Left ventricle myocardium inferior (tissue), 1 donor: ENCODE measurements at regions not wholly inside any gene's neighbourhood (a gene's known extent, or its start where the extent isn't known, plus 50 kb on each side); places are given as distances from the start of the nearest gene placed in this dataset.

Experiments used
- DNase-seq: peaks from one replicate; pipeline ENCODE4 v3.0.0-alpha.2; 2020
- H3K27ac ChIP-seq: fragments of 200-600 bp; replicated peaks from 2 replicates; pipeline ENCODE4 v1.8.0; 2021
- H3K27me3 ChIP-seq: fragments of 200-600 bp; 2 replicates; pipeline ENCODE4 v1.8.0; 2021; ENCODE audit warnings: low read depth
- H3K36me3 ChIP-seq: fragments of 200-600 bp; 2 replicates; pipeline ENCODE4 v1.8.0; 2021
- H3K4me1 ChIP-seq: fragments of 200-600 bp; 2 replicates; pipeline ENCODE4 v1.8.0; 2021
- H3K4me3 ChIP-seq: fragments of 200-600 bp; 2 replicates; pipeline ENCODE4 v1.8.0; 2021; ENCODE audit warnings: mild to moderate bottlenecking, moderate library complexity
- H3K9me3 ChIP-seq: fragments of 200-600 bp; replicated peaks from 2 replicates; pipeline ENCODE4 v1.8.0; 2021
- intact Hi-C: fragments of 100-400 bp; cut with micrococcal nuclease; formaldehyde crosslinking; loops from one replicate; pipeline ENCODE4 v1.11.0; 2022
- TF ChIP-seq, protein P1 (sequence below): fragments of 200-600 bp; IDR thresholded peaks from 2 replicates; pipeline ENCODE4 v1.8.0; 2021; ENCODE audit warnings: antibody characterized with exemption, mild to moderate bottlenecking, borderline replicate concordance
- donor health status: DM: no; HTN: yes; CAD: no; lungs with severe emphysema.

DNA sequence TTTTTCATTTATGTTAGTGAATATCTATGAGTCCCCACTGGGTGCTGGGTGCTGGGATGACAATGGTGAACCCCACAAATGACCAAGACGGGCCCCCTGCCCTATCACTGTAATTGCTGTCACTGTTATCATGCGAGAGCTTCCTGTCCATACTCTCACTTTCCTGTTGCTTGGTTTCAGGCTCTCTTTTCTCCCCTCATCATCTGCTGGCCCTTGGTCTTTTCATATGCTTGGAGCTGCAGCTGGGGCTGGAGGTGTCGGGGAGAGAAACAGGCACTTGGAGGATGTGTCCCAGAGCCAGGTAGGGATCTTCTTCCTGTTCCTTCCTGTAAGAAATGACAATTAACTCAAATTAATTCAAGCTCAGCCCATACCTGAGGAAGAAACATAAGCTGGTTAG lies 348.0 kb downstream of the PTPRU start:
- Histone ChIP-seq H3K27me3 (peaks cover 79% of the 10 kb centered on the region), H3K27ac (no peak overlapping the region), H3K4me3 (no peak overlapping the region), H3K4me1 (no peaks in the 10 kb centered on the region), H3K36me3 (no peaks in the 10 kb centered on the region), H3K9me3 (no peaks in the 10 kb centered on the region)
- TF ChIP-seq, protein P1, sequence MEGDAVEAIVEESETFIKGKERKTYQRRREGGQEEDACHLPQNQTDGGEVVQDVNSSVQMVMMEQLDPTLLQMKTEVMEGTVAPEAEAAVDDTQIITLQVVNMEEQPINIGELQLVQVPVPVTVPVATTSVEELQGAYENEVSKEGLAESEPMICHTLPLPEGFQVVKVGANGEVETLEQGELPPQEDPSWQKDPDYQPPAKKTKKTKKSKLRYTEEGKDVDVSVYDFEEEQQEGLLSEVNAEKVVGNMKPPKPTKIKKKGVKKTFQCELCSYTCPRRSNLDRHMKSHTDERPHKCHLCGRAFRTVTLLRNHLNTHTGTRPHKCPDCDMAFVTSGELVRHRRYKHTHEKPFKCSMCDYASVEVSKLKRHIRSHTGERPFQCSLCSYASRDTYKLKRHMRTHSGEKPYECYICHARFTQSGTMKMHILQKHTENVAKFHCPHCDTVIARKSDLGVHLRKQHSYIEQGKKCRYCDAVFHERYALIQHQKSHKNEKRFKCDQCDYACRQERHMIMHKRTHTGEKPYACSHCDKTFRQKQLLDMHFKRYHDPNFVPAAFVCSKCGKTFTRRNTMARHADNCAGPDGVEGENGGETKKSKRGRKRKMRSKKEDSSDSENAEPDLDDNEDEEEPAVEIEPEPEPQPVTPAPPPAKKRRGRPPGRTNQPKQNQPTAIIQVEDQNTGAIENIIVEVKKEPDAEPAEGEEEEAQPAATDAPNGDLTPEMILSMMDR, result no peak
- intact Hi-C loops, result no loop called here
- DNase-seq, result no peak

GRCh38 chr1:29583727-29584126 lies 347.4 kb downstream of the PTPRU start:
- H3K9me3 ChIP-seq, result no peaks in the 10 kb centered on the region
- H3K4me1 ChIP-seq, result no peaks in the 10 kb centered on the region
- TF ChIP-seq, protein P1, result no peak
- H3K27ac ChIP-seq, result no peak overlapping the region
- no peak overlapping the region for H3K4me3 ChIP-seq
- intact Hi-C loops, result no loop called here
- peaks cover 75% of the 10 kb centered on the region for H3K27me3 ChIP-seq
- no peaks in the 10 kb centered on the region for H3K36me3 ChIP-seq
- DNase-seq, result no peak

DNA sequence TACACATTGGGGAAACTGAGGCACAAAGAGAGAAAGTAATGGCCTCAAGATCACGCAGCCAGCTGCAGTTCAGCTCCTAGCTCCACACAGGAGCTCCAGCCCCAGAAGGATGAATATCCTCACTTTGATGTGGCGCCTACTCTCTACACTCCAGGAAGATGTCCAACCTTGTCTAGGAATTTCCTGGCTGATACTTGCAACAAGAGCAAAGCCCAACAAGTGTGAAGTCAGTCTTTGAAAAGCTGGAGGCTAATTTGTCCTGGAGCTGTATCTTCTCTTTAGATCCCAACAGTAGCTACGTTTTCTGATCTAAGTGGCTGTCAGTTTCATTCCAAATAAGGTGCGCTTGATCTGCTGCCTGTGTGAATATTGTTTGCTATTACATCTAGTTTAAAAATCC lies 344.9 kb downstream of the PTPRU start:
- intact Hi-C loops, result no loop called here
- H3K27me3 ChIP-seq, result peaks cover 76% of the 10 kb centered on the region

DNA sequence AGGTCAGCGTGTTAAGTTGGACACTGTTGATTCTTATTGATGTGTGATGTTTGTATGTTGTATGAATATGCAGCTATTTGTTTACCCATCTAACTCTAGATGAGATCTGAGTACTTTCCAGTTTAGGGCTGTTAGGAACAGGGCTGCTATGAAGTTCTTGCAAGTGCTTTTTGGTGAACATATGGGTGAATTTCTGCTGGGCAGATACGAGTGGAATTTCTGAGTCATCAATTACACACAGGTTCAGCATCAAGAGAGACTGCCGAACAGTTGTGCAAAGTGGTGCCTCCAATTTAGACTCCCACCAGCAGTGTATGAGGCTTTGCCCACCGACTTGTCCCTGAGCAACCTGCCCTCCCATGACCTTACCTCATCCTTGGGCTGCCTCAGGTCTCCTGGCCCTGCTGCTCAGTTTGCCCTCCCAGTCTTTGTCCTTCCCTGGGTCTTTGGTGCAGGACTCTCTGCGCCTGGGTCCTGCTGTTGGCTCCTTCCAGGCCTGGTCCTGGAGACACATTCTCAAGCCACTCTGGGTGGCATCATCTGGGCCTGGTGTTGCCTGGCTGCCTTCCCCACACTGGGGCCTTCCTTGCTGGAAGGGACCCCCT lies 343.6 kb downstream of the PTPRU start:
- DNase-seq, result no peak
- Histone ChIP-seq H3K4me1 (peaks cover 7% of the 10 kb centered on the region), H3K4me3 (no peak overlapping the region), H3K27me3 (peaks cover 63% of the 10 kb centered on the region), H3K36me3 (no peaks in the 10 kb centered on the region), H3K9me3 (no peaks in the 10 kb centered on the region), H3K27ac (no peak overlapping the region)
- intact Hi-C loops, result no loop called here
- TF ChIP-seq, protein P1, result no peak

More for the DNA sequence above, 344.9 kb downstream of the PTPRU start:
- no peak overlapping the region for H3K4me3 ChIP-seq
- no peaks in the 10 kb centered on the region for H3K4me1 ChIP-seq
- DNase-seq, result no peak
- no peaks in the 10 kb centered on the region for H3K9me3 ChIP-seq
- no peak overlapping the region for H3K27ac ChIP-seq
- H3K36me3 ChIP-seq, result no peaks in the 10 kb centered on the region
- TF ChIP-seq, protein P1, result no peak

DNA sequence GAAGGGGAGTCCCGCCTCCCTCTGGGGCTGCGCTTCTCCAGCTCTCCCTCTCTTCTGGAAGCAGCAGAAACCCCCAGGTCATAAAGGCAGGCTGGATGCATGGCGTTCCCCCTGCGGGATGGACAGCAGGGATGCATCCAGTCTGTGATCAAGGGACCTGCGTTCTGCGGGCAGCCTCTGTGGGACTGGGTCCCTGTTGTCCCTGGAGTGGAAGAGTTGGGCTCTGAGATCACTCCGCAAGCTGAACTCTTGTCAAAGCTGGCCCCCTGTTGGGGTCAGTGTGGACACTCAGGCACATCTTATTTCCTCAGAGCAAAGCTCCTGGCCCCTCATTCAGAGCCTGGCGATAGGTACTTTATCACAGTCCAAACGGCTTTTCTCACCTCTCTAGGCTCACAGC lies 341.2 kb downstream of the PTPRU start:
- no peak overlapping the region for H3K4me3 ChIP-seq
- TF ChIP-seq, protein P1, result no peak
- no peaks in the 10 kb centered on the region for H3K9me3 ChIP-seq
- intact Hi-C loops, result no loop called here
- H3K36me3 ChIP-seq, result no peaks in the 10 kb centered on the region
- peaks cover 8% of the 10 kb centered on the region for H3K4me1 ChIP-seq
- no peak for DNase-seq
- no peak overlapping the region for H3K27ac ChIP-seq
- peaks cover 43% of the 10 kb centered on the region for H3K27me3 ChIP-seq
